ENCODE measurements at regions not wholly inside any gene's neighbourhood (a gene's known extent, or its start where the extent isn't known, plus 50 kb on each side); places are given as distances from the start of the nearest gene placed in this dataset.

GRCh38 chr12:124687174-124687902, 119.9 kb upstream of the NCOR2 start:
- DNase-seq (no peak), ATAC-seq (replicated peaks) (peak; percentile 5 to 17)
- H3K4me1 Mint-ChIP-seq = peaks cover 42 to 45% of the 10 kb centered on the region in 2 donors
- peaks cover 2 to 7% of the 10 kb centered on the region in 2 donors for H3K36me3 Mint-ChIP-seq
- H3K27ac Mint-ChIP-seq = peak overlapping the region; percentile 57
- H3K27me3 Mint-ChIP-seq = peaks cover 9 to 13% of the 10 kb centered on the region in 2 donors
- H3K9me3 Mint-ChIP-seq = peaks cover 4% of the 10 kb centered on the region in 2 donors
- no peak overlapping the region for H3K4me3 Mint-ChIP-seq

DNA sequence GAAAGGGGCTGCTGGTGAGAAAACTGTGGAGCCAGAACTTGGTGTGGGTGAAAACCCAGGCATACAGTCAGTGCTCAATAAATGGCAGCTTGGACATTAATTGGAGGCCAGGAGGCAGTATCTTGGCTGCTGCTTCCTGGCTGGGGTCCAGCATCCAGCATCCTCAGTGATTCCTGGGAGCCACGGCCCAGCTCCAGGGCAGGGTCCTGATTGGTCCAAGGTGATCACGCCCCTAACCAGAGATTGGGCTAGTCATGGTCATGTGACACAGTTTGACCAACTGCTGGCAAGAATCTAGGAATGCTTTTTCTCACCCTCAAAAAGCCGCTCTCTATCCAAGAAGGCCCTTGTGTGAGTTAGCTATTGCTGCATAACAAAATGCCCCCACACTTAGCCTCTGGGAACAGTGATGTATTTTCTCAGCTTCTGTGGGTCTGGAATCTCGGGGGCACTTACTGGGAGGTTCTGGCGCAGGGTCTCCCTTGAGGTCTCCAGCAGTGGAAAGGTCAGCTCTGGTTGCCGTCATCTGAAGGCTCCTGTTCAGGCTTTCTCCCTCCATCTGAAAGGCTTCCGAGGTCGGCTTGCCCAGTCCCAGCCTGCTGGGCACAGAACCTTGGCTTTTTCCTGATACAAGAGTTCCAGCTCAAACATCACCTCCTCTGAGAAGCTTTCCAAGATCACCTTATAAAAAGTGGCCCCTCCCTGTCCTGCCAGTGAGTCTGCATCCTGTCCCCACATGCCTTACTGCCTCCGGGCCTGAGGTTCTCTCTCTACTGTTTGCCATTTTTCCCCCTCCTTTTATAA, 119.2 kb upstream of the NCOR2 start:
- Mint-ChIP-seq H3K27me3 (peaks cover 9 to 13% of the 10 kb centered on the region in 2 donors), H3K4me3 (no peak overlapping the region), H3K36me3 (peaks cover 0 to 2% of the 10 kb centered on the region in 2 donors), H3K4me1 (peaks cover 49 to 53% of the 10 kb centered on the region in 2 donors), H3K9me3 (peaks cover 2 to 4% of the 10 kb centered on the region in 2 donors), H3K27ac (no peak overlapping the region)
- DNase-seq (no peak), ATAC-seq (replicated peaks) (no peak)

GRCh38 chr12:124685689-124686369, 118.4 kb upstream of the NCOR2 start:
- Mint-ChIP-seq H3K9me3 (peaks cover 0 to 4% of the 10 kb centered on the region in 2 donors), H3K36me3 (peaks cover 2 to 4% of the 10 kb centered on the region in 2 donors), H3K4me1 (peaks cover 54 to 59% of the 10 kb centered on the region in 2 donors), H3K27ac (no peak overlapping the region), H3K27me3 (peaks cover 9 to 13% of the 10 kb centered on the region in 2 donors), H3K4me3 (no peak overlapping the region)
- ATAC-seq (replicated peaks) (no peak), DNase-seq (no peak)

- H3K27me3 Mint-ChIP-seq = peaks cover 9 to 13% of the 10 kb centered on the region in 2 donors
Observed at GRCh38 chr12:124684971-124685688, 117.7 kb upstream of the NCOR2 start.

GRCh38 chr12:124684496-124684895, 117.1 kb upstream of the NCOR2 start:
- no peak overlapping the region for H3K4me3 Mint-ChIP-seq
- ATAC-seq (replicated peaks) = no peak
- peaks cover 0 to 4% of the 10 kb centered on the region in 2 donors for H3K9me3 Mint-ChIP-seq
- DNase-seq = no peak
- peaks cover 54 to 61% of the 10 kb centered on the region in 2 donors for H3K4me1 Mint-ChIP-seq
- peak overlapping the region; percentile 14 for H3K27ac Mint-ChIP-seq
- peaks cover 0 to 4% of the 10 kb centered on the region in 2 donors for H3K36me3 Mint-ChIP-seq
- H3K27me3 Mint-ChIP-seq = peaks cover 6 to 13% of the 10 kb centered on the region in 2 donors

More at GRCh38 chr12:124684971-124685688, 117.7 kb upstream of the NCOR2 start:
- Mint-ChIP-seq H3K9me3 (peaks cover 0 to 4% of the 10 kb centered on the region in 2 donors), H3K4me1 (peaks cover 54 to 59% of the 10 kb centered on the region in 2 donors), H3K36me3 (peaks cover 2 to 4% of the 10 kb centered on the region in 2 donors), H3K4me3 (no peak overlapping the region), H3K27ac (peak overlapping the region; percentile 14)
- no peak for DNase-seq
- ATAC-seq (replicated peaks) = peak in 1 of 2 donors; percentile 26

GRCh38 chr12:124683152-124684124, 116.0 kb upstream of the NCOR2 start:
- Mint-ChIP-seq H3K4me1 (peaks cover 56 to 66% of the 10 kb centered on the region in 2 donors), H3K36me3 (peaks cover 0 to 4% of the 10 kb centered on the region in 2 donors), H3K4me3 (no peak overlapping the region), H3K9me3 (peaks cover 0 to 4% of the 10 kb centered on the region in 2 donors), H3K27me3 (peaks cover 2 to 17% of the 10 kb centered on the region in 2 donors), H3K27ac (peak overlapping the region; percentile 47)
- DNase-seq = no peak
- no peak for ATAC-seq (replicated peaks)

DNA sequence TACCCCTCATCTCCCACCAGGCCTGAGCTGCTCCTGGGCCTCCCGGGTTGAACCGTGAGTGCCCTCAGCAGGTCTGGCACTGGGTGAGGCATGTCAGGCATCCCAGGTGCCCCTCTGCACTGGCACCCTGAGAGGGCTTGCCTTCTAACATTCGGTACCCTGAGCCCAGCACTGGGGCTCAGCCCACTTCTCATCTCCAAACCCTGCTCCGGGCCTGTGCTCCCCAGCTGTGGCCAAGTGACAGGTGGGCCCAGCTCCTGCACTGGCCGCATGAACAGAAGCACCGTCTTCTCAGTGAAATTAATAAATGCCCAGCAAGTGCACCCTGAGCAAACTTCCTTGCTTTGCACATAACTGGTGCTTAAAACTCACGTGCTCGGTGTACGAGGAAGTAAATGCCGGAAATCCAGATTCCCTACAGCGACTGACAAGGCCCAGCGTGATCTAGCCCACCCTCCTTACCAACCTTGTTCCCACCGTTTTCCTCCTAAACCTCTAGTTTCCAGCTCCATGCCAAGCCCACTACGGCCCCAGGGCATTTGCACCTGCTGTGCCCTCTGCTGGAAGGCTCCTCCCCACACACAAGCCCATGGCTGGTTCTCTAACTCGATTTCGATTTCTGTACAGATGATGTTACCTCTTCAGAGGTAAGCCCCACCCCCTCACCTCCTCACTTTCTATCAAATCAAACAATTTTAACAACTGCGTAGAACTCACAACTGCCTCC, 115.2 kb upstream of the NCOR2 start:
- no peak overlapping the region for H3K4me3 Mint-ChIP-seq
- peaks cover 49 to 58% of the 10 kb centered on the region in 2 donors for H3K4me1 Mint-ChIP-seq
- ATAC-seq (replicated peaks) (no peak), DNase-seq (no peak)
- peak overlapping the region; percentile 89 for H3K27ac Mint-ChIP-seq
- peaks cover 0 to 17% of the 10 kb centered on the region in 2 donors for H3K27me3 Mint-ChIP-seq
- H3K9me3 Mint-ChIP-seq = peaks cover 0 to 4% of the 10 kb centered on the region in 2 donors
- peaks cover 0 to 4% of the 10 kb centered on the region in 2 donors for H3K36me3 Mint-ChIP-seq

GRCh38 chr12:124681779-124682391, 114.5 kb upstream of the NCOR2 start:
- peak overlapping the region in 1 of 2 donors; percentile 19 for H3K4me3 Mint-ChIP-seq
- peak; percentile 24 to 36 for ATAC-seq (replicated peaks)
- H3K9me3 Mint-ChIP-seq = peaks cover 0 to 4% of the 10 kb centered on the region in 2 donors
- peaks cover 47 to 59% of the 10 kb centered on the region in 2 donors for H3K4me1 Mint-ChIP-seq
- H3K27ac Mint-ChIP-seq = peak overlapping the region; percentile 89
- peaks cover 0 to 4% of the 10 kb centered on the region in 2 donors for H3K36me3 Mint-ChIP-seq
- DNase-seq = no peak
- peaks cover 0 to 17% of the 10 kb centered on the region in 2 donors for H3K27me3 Mint-ChIP-seq

DNA sequence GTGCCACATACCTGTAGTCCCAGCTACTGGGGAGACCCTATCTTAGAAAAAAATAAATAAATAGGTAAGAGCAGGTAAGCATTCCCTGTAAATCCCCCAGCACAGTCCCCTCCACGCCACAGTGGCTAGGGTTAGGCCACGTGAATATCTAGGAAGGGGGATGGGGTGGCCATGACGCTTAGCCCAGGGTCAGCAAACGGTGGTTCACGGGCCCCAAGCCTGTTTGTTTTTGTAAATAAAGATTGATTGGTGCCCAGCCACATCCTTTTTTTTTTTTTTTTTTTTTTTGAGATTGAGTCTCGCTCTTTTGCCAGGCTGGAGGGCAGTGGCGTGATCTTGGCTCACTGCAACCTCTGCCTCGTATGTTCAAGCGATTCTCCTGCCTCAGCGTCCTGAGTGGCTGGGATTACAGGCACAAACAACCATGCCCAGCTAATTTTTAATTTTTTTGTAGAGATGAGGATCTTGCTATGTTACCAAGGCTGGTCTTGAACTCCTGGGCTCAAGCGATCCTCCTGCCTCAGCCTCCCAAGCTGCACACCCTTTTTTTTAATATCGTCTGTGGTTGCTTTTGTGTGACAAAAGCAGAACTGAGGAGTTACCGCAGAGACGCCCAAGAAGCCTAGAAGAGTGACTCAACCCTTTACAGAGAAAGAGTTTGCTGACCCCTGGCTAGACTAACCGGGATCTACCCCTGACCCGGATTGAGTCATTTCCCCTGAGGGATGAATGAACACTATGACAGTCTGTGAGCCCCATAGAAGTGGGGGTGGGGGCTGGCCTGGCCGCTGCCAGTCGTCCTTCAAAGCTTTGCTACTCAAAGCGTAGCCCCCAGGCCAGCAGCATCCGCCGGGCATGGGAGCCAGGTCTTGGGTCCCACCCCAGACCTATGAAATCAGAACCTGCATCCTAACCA, 113.7 kb upstream of the NCOR2 start:
- ATAC-seq (replicated peaks) (peak; percentile 97 to 98), DNase-seq (peak; percentile 84)
- H3K9me3 Mint-ChIP-seq = peaks cover 0 to 4% of the 10 kb centered on the region in 2 donors
- peaks cover 0 to 4% of the 10 kb centered on the region in 2 donors for H3K36me3 Mint-ChIP-seq
- peaks cover 53 to 66% of the 10 kb centered on the region in 2 donors for H3K4me1 Mint-ChIP-seq
- peaks cover 0 to 17% of the 10 kb centered on the region in 2 donors for H3K27me3 Mint-ChIP-seq
- H3K27ac Mint-ChIP-seq = peak overlapping the region; percentile 89
- H3K4me3 Mint-ChIP-seq = peak overlapping the region in 1 of 2 donors; percentile 19

GRCh38 chr12:124679533-124680371, 112.3 kb upstream of the NCOR2 start:
- Mint-ChIP-seq H3K4me3 (no peak overlapping the region), H3K27ac (peak overlapping the region; percentile 73), H3K4me1 (peaks cover 49 to 61% of the 10 kb centered on the region in 2 donors), H3K36me3 (peaks cover 0 to 4% of the 10 kb centered on the region in 2 donors), H3K27me3 (peaks cover 0 to 11% of the 10 kb centered on the region in 2 donors), H3K9me3 (peaks cover 0 to 4% of the 10 kb centered on the region in 2 donors)
- DNase-seq = no peak
- ATAC-seq (replicated peaks) = no peak
